Neural progenitor cell (in vitro differentiated cells): ENCODE measurements at regions not wholly inside any gene's neighbourhood (a gene's known extent, or its start where the extent isn't known, plus 50 kb on each side); places are given as distances from the start of the nearest gene placed in this dataset.

Source experiments
- DNase-seq: peaks from one replicate; pipeline ENCODE4 v3.0.0-alpha.2; 2016; ENCODE audit warnings: low spot score
- H2AFZ ChIP-seq: fragments of 200-600 bp; sonication (generic); replicated peaks from 2 replicates; pipeline ENCODE4 v1.6.1; 2016; ENCODE audit warnings: antibody characterized with exemption
- H3F3A ChIP-seq: fragments of 200-600 bp; sonication (generic); 2 replicates; pipeline ENCODE4 v1.6.1; 2016; ENCODE audit warnings: antibody characterized with exemption, low read depth
- H3K27ac ChIP-seq: fragments of 200-600 bp; sonication (generic); 2 replicates; pipeline ENCODE4 v1.5.1; 2016; ENCODE audit warnings: mild to moderate bottlenecking
- H3K27me3 ChIP-seq: fragments of 200-600 bp; sonication (generic); 2 replicates; pipeline ENCODE4 v1.6.1; 2016; ENCODE audit warnings: mild to moderate bottlenecking, moderate library complexity
- H3K36me3 ChIP-seq: fragments of 200-600 bp; sonication (generic); 2 replicates; pipeline ENCODE4 v1.5.1; 2016
- H3K4me1 ChIP-seq: fragments of 200-600 bp; sonication (generic); 2 replicates; pipeline ENCODE4 v1.6.1; 2016; ENCODE audit warnings: mixed run types
- H3K4me2 ChIP-seq: fragments of 200-600 bp; sonication (generic); 2 replicates; pipeline ENCODE4 v1.6.1; 2016
- H3K4me3 ChIP-seq: fragments of 200-600 bp; sonication (generic); 2 replicates; pipeline ENCODE4 v1.5.1; 2016
- H3K79me2 ChIP-seq: fragments of 200-600 bp; sonication (generic); 2 replicates; pipeline ENCODE4 v1.6.1; 2016; ENCODE audit warnings: low read depth
- H3K9ac ChIP-seq: fragments of 200-600 bp; sonication (generic); 2 replicates; pipeline ENCODE4 v1.6.1; 2016
- H3K9me3 ChIP-seq: fragments of 200-600 bp; sonication (generic); 2 replicates; pipeline ENCODE4 v1.5.1; 2016; ENCODE audit warnings: low read depth
- H4K20me1 ChIP-seq: fragments of 200-600 bp; sonication (generic); 2 replicates; pipeline ENCODE4 v1.6.1; 2016; ENCODE audit warnings: low read depth
- H3K27ac Mint-ChIP-seq: 3 replicates; pipeline ENCODE4 v1.8.0; 2021; ENCODE audit warnings: mixed read lengths
- H3K27me3 Mint-ChIP-seq: 2 replicates; pipeline ENCODE4 v1.8.0; 2022; ENCODE audit warnings: low read depth, mild to moderate bottlenecking, inconsistent platforms, moderate library complexity, mixed read lengths; ENCODE audit not compliant: insufficient read depth
- H3K36me3 Mint-ChIP-seq: 3 replicates; pipeline ENCODE4 v1.8.0; 2021; ENCODE audit warnings: mixed read lengths
- H3K4me1 Mint-ChIP-seq: 3 replicates; pipeline ENCODE4 v1.8.0; 2021; ENCODE audit warnings: mixed read lengths
- H3K4me3 Mint-ChIP-seq: 3 replicates; pipeline ENCODE4 v1.8.0; 2021; ENCODE audit warnings: mild to moderate bottlenecking, moderate library complexity, mixed read lengths
- H3K9me3 Mint-ChIP-seq: 3 replicates; pipeline ENCODE4 v1.8.0; 2020; ENCODE audit warnings: mixed read lengths
- EZH2 ChIP-seq: fragments of 200-600 bp; sonication (generic); IDR thresholded peaks from 2 replicates; pipeline ENCODE4 v1.6.1; 2017; ENCODE audit warnings: antibody characterized with exemption, mild to moderate bottlenecking, moderate library complexity
- EZH2phosphoT487 ChIP-seq: fragments of 200-600 bp; sonication (generic); IDR thresholded peaks from 2 replicates; pipeline ENCODE4 v1.6.1; 2017; ENCODE audit warnings: antibody characterized with exemption
- TF ChIP-seq, protein P1 (sequence below): fragments of 200-600 bp; sonication (generic); IDR thresholded peaks from 2 replicates; pipeline ENCODE4 v1.5.1; 2017; ENCODE audit warnings: antibody characterized with exemption, mild to moderate bottlenecking

DNA sequence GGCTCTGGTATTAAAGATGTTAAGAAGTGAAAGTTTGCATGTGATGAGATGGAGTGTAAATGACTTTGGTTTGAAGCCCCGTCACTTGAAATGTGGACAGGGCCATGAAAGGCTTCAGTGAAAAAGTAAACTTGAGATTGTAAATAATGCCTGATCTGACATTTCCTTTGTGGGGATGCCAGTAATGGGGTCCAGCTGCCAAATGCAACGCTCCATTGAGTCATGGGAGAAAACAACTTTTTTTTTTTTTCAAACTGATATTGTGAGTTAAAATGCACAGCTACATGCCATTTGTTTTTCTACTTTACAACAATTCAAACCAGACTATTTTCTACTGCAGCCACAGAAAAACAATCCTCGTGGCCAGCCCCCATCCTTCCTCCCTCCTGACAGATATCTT lies 327.0 kb upstream of the TNC start:
- Histone ChIP-seq H3K27me3 (no peaks in the 10 kb centered on the region), H4K20me1 (no peaks in the 10 kb centered on the region), H3K79me2 (no peaks in the 10 kb centered on the region), H3K4me1 (no peaks in the 10 kb centered on the region), H3K9me3 (no peaks in the 10 kb centered on the region), H3K4me2 (no peak overlapping the region), H3K27ac (no peak overlapping the region), H2AFZ (no peak overlapping the region), H3K36me3 (no peaks in the 10 kb centered on the region), H3K4me3 (no peak overlapping the region), H3K9ac (no peak overlapping the region), H3F3A (no peaks in the 10 kb centered on the region)
- Mint-ChIP-seq H3K4me3 (no peak overlapping the region), H3K4me1 (no peaks in the 10 kb centered on the region), H3K36me3 (no peaks in the 10 kb centered on the region), H3K27ac (no peak overlapping the region), H3K9me3 (no peaks in the 10 kb centered on the region), H3K27me3 (no peaks in the 10 kb centered on the region)
- DNase-seq = no peak
- no peak for TF ChIP-seq EZH2
- TF ChIP-seq, protein P1, sequence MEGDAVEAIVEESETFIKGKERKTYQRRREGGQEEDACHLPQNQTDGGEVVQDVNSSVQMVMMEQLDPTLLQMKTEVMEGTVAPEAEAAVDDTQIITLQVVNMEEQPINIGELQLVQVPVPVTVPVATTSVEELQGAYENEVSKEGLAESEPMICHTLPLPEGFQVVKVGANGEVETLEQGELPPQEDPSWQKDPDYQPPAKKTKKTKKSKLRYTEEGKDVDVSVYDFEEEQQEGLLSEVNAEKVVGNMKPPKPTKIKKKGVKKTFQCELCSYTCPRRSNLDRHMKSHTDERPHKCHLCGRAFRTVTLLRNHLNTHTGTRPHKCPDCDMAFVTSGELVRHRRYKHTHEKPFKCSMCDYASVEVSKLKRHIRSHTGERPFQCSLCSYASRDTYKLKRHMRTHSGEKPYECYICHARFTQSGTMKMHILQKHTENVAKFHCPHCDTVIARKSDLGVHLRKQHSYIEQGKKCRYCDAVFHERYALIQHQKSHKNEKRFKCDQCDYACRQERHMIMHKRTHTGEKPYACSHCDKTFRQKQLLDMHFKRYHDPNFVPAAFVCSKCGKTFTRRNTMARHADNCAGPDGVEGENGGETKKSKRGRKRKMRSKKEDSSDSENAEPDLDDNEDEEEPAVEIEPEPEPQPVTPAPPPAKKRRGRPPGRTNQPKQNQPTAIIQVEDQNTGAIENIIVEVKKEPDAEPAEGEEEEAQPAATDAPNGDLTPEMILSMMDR = no peak
- no peak for TF ChIP-seq EZH2phosphoT487

DNA sequence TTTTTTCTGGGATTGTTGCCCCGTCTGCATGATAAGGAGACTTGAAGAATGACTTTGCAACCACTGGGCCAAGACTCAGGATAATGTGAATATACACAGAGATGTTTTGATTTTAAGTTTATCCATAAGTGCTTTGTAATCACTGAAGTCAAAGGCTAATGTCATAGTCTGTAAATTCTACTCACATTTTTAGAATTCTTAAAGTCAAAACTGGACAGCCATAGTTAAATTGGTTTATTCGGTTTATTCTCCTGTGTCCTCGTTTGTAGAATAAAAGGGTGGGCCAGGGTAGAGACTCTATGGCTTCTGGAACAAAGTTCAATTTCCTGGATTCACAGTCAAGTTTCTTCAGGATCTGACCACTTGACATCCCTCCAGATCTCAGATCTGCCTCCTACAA lies 327.7 kb upstream of the TNC start:
- no peaks in the 10 kb centered on the region for H3K9me3 ChIP-seq
- no peak for TF ChIP-seq EZH2
- TF ChIP-seq, protein P1 = no peak
- TF ChIP-seq EZH2phosphoT487 = no peak
- H2AFZ ChIP-seq = no peak overlapping the region
- no peak for DNase-seq
- no peaks in the 10 kb centered on the region for H3F3A ChIP-seq
- H3K9ac ChIP-seq = no peak overlapping the region
- no peak overlapping the region for H3K27ac ChIP-seq
- no peak overlapping the region for H3K4me2 ChIP-seq
- Mint-ChIP-seq H3K4me1 (no peaks in the 10 kb centered on the region), H3K27ac (no peak overlapping the region), H3K36me3 (no peaks in the 10 kb centered on the region), H3K9me3 (no peaks in the 10 kb centered on the region), H3K27me3 (no peaks in the 10 kb centered on the region), H3K4me3 (no peak overlapping the region)
- no peak overlapping the region for H3K4me3 ChIP-seq
- H4K20me1 ChIP-seq = no peaks in the 10 kb centered on the region
- no peaks in the 10 kb centered on the region for H3K4me1 ChIP-seq
- no peaks in the 10 kb centered on the region for H3K79me2 ChIP-seq
- no peaks in the 10 kb centered on the region for H3K36me3 ChIP-seq
- no peaks in the 10 kb centered on the region for H3K27me3 ChIP-seq

DNA sequence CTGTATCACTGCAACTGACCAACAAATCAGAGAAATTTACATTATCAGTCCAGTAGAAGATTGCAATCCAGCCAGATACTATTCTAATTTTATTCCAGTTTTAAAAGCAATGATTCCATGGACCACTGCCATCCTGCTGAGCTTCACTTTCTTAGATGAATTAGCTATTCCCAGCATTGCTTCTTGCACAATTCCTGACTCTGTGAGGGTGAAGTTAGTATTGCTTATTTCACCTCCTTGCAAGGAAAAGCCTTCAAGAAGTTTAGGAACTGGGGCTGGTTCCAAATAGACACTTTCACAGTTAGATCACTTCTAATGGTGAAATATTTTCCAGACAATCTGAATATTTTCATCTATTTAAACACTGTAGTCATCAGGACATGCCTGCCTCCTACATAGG lies 338.6 kb upstream of the TNC start:
- H3K36me3 Mint-ChIP-seq = no peaks in the 10 kb centered on the region

More for the DNA sequence above, 338.6 kb upstream of the TNC start:
- H3F3A ChIP-seq = no peaks in the 10 kb centered on the region
- DNase-seq = no peak
- no peaks in the 10 kb centered on the region for H3K27me3 ChIP-seq
- H2AFZ ChIP-seq = no peak overlapping the region
- H3K36me3 ChIP-seq = no peaks in the 10 kb centered on the region
- H3K4me3 ChIP-seq = no peak overlapping the region
- no peak overlapping the region for H3K27ac Mint-ChIP-seq
- H3K4me2 ChIP-seq = no peak overlapping the region
- peaks cover 2% of the 10 kb centered on the region for H3K27me3 Mint-ChIP-seq
- no peaks in the 10 kb centered on the region for H3K9me3 ChIP-seq
- no peaks in the 10 kb centered on the region for H3K79me2 ChIP-seq
- no peaks in the 10 kb centered on the region for H4K20me1 ChIP-seq
- H3K27ac ChIP-seq = no peak overlapping the region
- H3K9me3 Mint-ChIP-seq = no peaks in the 10 kb centered on the region
- no peak overlapping the region for H3K4me3 Mint-ChIP-seq
- H3K4me1 ChIP-seq = no peaks in the 10 kb centered on the region
- no peak overlapping the region for H3K9ac ChIP-seq
- TF ChIP-seq EZH2 = no peak
- TF ChIP-seq, protein P1 = no peak
- no peak for TF ChIP-seq EZH2phosphoT487
- no peaks in the 10 kb centered on the region for H3K4me1 Mint-ChIP-seq
